Neural crest cell (in vitro differentiated cells): ENCODE measurements at regions not wholly inside any gene's neighbourhood (a gene's known extent, or its start where the extent isn't known, plus 50 kb on each side); places are given as distances from the start of the nearest gene placed in this dataset.

Experiments
- DNase-seq: peaks from one replicate; pipeline ENCODE4 v3.0.0; 2021; ENCODE audit warnings: low read depth, mixed read lengths, low spot score
- H3K27ac Mint-ChIP-seq: one replicate; pipeline ENCODE4 v1.8.0; 2021; ENCODE audit warnings: mild to moderate bottlenecking, mixed read lengths; ENCODE audit not compliant: unreplicated experiment
- H3K27me3 Mint-ChIP-seq: 2 replicates; pipeline ENCODE4 v1.8.0; 2021; ENCODE audit warnings: low read depth, mild to moderate bottlenecking, mixed read lengths
- H3K36me3 Mint-ChIP-seq: 2 replicates; pipeline ENCODE4 v1.8.0; 2021; ENCODE audit warnings: low read depth, mild to moderate bottlenecking, mixed read lengths
- H3K4me1 Mint-ChIP-seq: 2 replicates; pipeline ENCODE4 v1.8.0; 2021; ENCODE audit warnings: mixed read lengths
- H3K4me3 Mint-ChIP-seq: one replicate; pipeline ENCODE4 v1.8.0; 2021; ENCODE audit warnings: mild to moderate bottlenecking, mixed read lengths
- H3K9me3 Mint-ChIP-seq: 2 replicates; pipeline ENCODE4 v1.8.0; 2021; ENCODE audit warnings: mixed read lengths
- TF ChIP-seq, protein P1 (sequence below): fragments of 200-600 bp; sonication (generic); conservative IDR thresholded peaks from 2 replicates; pipeline ENCODE4 v1.5.0; 2021; ENCODE audit warnings: antibody characterized with exemption, mild to moderate bottlenecking

DNA sequence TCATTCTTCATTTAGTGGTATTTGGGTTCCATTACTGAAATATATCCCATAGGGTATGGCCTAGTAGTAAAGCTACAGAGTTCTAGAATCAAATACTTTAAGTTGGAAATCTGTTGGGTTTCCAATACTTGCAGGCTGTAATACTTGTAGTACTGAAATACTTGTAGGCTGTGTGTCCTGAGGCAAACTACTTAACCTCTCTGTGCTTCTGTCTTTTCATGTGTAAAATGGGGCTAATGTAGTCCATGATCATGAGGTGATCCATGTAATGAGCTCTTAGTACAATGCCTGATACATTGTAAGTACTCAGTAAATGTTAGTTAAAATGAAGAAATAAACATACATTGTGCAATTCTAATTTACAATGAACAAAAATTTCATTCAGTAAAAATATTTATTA, 368.9 kb downstream of the CSNK1G3 start:
- TF ChIP-seq, protein P1, sequence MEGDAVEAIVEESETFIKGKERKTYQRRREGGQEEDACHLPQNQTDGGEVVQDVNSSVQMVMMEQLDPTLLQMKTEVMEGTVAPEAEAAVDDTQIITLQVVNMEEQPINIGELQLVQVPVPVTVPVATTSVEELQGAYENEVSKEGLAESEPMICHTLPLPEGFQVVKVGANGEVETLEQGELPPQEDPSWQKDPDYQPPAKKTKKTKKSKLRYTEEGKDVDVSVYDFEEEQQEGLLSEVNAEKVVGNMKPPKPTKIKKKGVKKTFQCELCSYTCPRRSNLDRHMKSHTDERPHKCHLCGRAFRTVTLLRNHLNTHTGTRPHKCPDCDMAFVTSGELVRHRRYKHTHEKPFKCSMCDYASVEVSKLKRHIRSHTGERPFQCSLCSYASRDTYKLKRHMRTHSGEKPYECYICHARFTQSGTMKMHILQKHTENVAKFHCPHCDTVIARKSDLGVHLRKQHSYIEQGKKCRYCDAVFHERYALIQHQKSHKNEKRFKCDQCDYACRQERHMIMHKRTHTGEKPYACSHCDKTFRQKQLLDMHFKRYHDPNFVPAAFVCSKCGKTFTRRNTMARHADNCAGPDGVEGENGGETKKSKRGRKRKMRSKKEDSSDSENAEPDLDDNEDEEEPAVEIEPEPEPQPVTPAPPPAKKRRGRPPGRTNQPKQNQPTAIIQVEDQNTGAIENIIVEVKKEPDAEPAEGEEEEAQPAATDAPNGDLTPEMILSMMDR, result no peak
- Mint-ChIP-seq H3K27ac (no peak overlapping the region), H3K36me3 (no peaks in the 10 kb centered on the region), H3K4me1 (peaks cover 50% of the 10 kb centered on the region), H3K9me3 (peaks cover 3% of the 10 kb centered on the region), H3K27me3 (no peaks in the 10 kb centered on the region), H3K4me3 (no peak overlapping the region)
- no peak for DNase-seq

DNA sequence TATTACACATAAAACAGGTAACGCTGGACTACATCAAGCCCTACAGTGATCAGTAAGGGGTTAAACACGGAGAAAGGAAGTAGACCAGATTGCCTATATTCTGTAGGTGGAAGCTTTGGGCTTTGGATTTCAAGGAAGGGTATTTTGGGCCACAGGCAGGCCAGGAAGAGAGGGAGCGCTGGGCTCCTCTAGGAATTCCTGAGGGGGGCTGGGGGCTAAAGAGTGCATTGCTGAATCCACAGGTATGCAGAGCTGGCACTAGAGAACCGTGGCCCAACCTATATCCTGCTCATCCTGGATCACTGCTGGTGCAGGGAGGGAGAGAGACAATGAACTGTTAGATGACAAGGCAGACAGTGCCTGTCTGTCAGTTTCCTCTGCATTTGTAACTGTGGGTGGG, 367.1 kb downstream of the CSNK1G3 start:
- DNase-seq, result no peak
- H3K9me3 Mint-ChIP-seq, result no peaks in the 10 kb centered on the region
- H3K4me1 Mint-ChIP-seq, result peaks cover 69% of the 10 kb centered on the region
- TF ChIP-seq, protein P1, result no peak
- no peak overlapping the region for H3K4me3 Mint-ChIP-seq
- no peaks in the 10 kb centered on the region for H3K36me3 Mint-ChIP-seq
- H3K27me3 Mint-ChIP-seq, result no peaks in the 10 kb centered on the region
- no peak overlapping the region for H3K27ac Mint-ChIP-seq

DNA sequence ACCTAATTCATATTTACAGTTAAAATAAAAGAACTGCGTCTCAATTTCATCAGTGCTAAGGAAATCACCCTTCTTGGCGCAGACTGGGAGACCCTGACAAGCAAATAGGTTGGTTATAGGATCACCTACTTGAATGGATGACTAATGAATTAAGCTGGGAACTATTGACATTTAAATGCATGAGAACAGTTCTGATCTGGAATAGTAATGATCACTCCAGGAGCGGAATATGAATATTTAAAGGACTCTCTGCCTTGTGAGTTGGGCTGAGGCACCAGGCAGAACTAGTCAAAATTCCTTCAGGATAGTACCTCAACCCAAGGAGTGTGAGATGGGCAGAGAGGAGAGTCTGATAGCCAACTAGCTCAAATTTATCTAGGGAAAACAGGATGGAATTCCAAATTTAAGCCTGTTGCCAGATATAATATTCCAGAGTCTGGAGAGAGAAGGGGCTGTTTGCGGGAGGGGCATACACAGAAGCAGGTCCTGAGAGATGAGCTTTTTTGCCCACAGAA, 364.4 kb downstream of the CSNK1G3 start:
- DNase-seq, result no peak
- Mint-ChIP-seq H3K4me1 (peaks cover 68% of the 10 kb centered on the region), H3K36me3 (no peaks in the 10 kb centered on the region), H3K9me3 (no peaks in the 10 kb centered on the region), H3K27me3 (no peaks in the 10 kb centered on the region), H3K27ac (peak overlapping the region; percentile 99), H3K4me3 (peak overlapping the region; percentile 89)
- TF ChIP-seq, protein P1, result no peak

DNA sequence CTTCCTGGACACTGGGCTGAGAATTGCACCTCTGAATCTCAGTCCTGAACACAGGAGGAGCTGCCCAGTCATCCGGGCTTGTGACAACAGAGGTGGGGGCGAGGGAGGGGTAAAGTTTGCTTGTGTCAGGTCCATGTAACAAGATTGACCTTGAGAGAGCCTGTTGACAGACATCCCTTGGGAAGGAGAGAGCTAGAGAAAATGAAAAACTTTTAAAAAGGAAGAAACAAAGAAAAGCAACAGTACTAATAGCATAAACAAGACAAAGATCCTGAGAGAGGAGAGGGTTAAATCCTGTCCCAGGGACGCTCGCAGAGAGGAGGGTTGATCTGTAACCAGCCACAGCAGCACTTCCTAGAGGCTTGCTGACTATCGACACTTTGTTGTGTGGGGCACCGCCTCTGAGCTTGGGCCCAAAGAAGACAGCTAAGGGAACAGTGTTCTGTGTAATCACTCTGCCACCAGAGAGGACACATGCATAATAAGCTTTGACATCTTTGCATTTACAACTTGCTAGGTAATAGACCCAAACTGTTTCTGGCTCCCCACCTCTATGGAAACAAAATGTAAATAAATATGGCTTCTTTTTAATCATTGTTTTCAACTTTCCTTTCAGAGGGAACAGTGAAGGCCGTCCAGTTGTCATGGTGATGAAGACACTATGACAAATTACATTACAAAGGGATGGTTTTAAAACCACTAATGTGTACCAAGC, 363.7 kb downstream of the CSNK1G3 start:
- H3K36me3 Mint-ChIP-seq, result no peaks in the 10 kb centered on the region
- H3K9me3 Mint-ChIP-seq, result no peaks in the 10 kb centered on the region

DNA sequence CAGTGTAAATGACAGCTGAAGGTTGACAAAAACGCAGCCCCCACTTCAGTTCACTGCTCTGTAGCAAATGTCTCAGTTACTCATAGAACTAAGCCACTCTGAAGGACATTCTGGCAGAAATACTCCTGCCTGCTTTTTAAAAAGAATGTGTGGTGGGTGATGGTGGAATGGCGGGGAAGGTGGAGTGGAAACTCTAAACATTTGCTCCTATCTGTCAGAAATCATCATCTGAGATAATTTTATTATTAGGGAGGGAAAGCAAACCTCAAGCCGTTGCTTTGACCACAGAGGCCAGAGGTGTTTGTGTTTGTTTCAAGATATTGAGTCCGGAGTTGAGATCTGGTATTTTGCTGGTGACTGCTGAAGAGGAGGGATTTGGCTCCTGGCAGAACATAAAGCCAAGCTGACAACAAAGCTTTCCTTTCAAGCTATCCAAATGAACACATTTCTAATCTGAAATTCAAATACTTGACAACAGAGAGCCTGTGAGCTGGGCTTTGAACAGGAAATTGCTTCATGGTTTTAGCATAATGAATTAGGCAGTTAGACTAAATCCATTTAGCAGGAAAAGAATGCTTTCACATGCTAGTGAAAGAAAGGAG, 362.7 kb downstream of the CSNK1G3 start:
- Mint-ChIP-seq H3K4me3 (peak overlapping the region; percentile 89), H3K27me3 (no peaks in the 10 kb centered on the region), H3K27ac (peak overlapping the region; percentile 99), H3K9me3 (no peaks in the 10 kb centered on the region), H3K36me3 (no peaks in the 10 kb centered on the region), H3K4me1 (peaks cover 71% of the 10 kb centered on the region)
- DNase-seq, result peak; percentile 16
- TF ChIP-seq, protein P1, result no peak

More for the DNA sequence above, 363.7 kb downstream of the CSNK1G3 start:
- Mint-ChIP-seq H3K4me1 (peaks cover 71% of the 10 kb centered on the region), H3K4me3 (peak overlapping the region; percentile 89), H3K27ac (peak overlapping the region; percentile 99), H3K27me3 (no peaks in the 10 kb centered on the region)
- DNase-seq, result peak; percentile 47
- TF ChIP-seq, protein P1, result no peak
